GM21515 (cell line): ENCODE measurements at regions not wholly inside any gene's neighbourhood (a gene's known extent, or its start where the extent isn't known, plus 50 kb on each side); places are given as distances from the start of the nearest gene placed in this dataset.

Source experiments
- ATAC-seq: cut with Tn5 transposase; IDR thresholded peaks from one replicate; pipeline ENCODE4 v1.9.1; 2021; ENCODE audit not compliant: unreplicated experiment

- ATAC-seq: no peak
Measured at GRCh38 chr14:86501611-86502010, 971.7 kb downstream of the FLRT2 start.

DNA sequence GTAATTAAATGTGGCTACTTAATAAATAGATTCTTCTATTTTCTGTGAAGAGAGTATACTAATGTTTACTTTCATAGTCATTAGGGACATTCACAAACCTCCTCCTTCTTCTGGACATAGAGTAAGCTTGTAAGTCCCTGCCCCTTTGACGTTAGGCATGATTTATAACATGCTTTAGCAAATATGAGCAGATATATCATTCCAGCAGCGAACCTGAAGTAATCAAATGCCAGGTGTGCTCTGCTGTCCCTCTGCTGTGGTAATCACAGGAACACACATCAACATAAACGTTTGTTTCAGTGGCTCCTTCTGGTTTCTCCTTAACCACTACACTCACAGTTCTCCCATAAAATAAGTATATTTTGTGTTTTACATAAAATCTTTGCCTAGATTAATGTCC is 961.8 kb downstream of the FLRT2 start:
- no peak for ATAC-seq

DNA sequence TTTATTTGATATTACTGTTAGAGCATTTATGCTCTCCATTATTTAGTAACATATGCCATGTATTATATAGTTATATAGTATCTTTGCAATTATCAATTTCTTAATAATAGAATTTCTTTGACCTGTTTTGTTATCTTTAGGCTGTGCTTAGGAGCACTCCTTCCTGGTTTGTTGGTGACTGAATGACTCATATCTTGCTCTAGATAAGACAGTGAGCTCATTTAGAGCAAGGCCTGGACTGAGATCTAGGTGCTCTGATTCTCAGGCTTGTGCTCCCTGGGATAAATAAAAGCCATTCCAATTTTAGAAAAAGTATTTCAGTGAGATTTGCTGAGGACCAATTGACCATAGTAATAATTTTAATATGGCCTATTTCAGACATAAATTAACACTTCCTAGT is 951.2 kb downstream of the FLRT2 start:
- ATAC-seq: no peak

GRCh38 chr14:86464341-86464740 is 934.4 kb downstream of the FLRT2 start:
- ATAC-seq: no peak

DNA sequence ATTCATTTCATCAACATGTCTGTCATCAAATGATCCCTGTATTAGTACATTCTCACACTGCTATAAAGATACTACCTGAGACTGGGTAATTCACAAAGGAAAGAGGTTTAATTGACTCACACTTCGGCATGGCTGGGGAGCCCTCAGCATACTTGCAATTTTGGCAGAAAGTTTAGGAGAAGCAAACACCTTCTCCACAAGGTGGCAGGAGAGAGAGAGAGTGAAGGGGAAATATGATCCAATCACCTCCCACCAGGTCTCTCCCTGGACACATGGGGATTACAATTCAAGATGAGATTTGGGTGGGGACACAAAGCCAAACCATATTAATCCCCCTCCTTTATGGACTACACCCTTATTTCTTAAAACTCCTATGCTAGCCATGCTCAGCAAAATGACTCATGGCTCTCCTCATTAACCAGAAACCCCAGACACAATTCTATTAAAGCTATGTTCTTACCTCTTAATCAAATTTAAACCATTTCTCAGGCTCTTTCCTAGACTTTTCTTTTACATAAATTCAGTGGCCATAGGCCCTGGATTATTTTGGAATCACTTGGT is 932.3 kb downstream of the FLRT2 start:
- no peak for ATAC-seq

GRCh38 chr14:86457481-86458135 is 927.7 kb downstream of the FLRT2 start:
- no peak for ATAC-seq

DNA sequence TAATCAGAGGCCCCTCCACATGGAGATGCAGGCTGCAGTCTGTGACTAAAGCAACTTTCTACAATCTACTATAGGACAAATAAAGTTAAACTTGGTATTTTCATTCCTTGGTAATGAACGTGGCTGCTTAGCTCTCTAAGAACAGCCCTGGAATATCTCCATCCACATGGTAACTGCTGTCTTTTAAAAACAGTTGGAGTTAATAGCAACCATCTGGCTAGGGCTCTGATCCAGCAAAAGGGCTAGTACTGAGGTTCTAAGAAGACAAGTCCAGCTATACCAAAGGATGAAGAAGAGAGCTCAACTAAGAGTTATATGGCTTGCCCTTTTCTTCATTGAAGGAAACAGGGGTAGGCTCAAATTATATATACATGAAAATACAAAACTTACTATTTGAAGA is 920.1 kb downstream of the FLRT2 start:
- ATAC-seq: no peak

DNA sequence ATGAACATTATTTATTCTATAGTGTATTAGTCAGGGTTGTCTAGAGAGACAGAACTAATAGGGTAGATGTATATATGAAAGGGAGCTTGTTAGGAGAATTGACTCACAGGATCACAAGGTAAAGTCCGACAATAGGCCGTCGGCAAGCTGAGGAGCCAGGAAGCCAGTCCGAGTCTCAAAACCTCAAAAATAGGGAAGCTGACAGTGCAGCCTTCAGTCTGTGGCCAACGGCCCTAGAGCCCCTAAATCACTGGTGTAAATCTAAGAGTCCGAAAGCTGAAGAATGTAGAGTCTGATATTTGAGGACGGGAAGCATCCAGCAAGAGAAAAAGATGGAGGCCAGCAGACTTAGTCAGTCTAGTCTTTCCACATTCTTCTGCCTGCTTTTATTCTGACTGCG is 912.2 kb downstream of the FLRT2 start:
- no peak for ATAC-seq

GRCh38 chr14:86430853-86431252 is 900.9 kb downstream of the FLRT2 start:
- no peak for ATAC-seq

GRCh38 chr14:86423214-86423613 is 893.3 kb downstream of the FLRT2 start:
- no peak for ATAC-seq

- ATAC-seq: no peak
Measured at GRCh38 chr14:86420131-86420530, 890.2 kb downstream of the FLRT2 start.

GRCh38 chr14:86414146-86414545 is 884.2 kb downstream of the FLRT2 start:
- ATAC-seq: no peak

GRCh38 chr14:86404989-86405649 is 875.2 kb downstream of the FLRT2 start:
- ATAC-seq: no peak

DNA sequence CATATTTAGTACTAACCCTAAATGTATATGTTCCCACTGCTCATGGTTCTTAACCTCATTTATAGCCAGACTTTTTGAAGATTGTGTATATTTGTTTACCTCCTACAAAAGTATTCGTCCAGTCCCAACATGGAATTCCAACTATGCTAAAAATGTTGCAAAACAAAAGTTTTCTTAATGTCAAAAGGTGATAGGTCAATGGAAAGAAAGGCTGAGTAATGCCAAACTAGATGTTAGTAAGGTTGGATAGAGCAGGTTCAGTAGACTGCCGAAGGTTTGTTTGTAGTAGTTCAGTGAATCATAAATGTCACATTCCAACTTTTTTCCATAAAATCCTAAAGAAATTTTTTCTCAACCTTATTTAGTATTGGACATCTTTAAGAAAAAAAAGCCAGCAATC is 874.5 kb downstream of the FLRT2 start:
- ATAC-seq: no peak

- ATAC-seq: no peak
Measured at GRCh38 chr14:86402545-86402944, 872.6 kb downstream of the FLRT2 start.

DNA sequence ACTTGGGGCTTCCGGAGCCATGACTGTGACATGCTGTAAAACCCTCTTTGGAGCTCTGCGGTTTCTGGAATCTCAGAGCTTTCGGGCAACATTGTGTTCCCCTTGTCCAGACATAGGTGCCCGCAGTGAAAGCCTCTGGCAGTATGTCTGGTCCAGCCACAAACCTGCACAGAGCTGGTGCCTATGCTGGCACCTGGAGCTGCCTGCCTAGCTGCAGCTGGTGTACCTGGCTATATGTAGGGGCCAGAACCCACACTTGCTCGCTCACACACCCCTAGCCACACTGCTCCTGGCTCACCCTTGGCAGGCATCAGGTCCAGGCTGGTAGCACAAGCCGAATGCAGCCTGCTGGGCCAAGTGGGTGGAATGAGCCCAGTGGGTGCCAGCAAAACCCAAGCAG is 861.1 kb downstream of the FLRT2 start:
- ATAC-seq: no peak

GRCh38 chr14:86388216-86388615 is 858.3 kb downstream of the FLRT2 start:
- no peak for ATAC-seq

- ATAC-seq: no peak
Measured at GRCh38 chr14:86373886-86374285, 843.9 kb downstream of the FLRT2 start.

DNA sequence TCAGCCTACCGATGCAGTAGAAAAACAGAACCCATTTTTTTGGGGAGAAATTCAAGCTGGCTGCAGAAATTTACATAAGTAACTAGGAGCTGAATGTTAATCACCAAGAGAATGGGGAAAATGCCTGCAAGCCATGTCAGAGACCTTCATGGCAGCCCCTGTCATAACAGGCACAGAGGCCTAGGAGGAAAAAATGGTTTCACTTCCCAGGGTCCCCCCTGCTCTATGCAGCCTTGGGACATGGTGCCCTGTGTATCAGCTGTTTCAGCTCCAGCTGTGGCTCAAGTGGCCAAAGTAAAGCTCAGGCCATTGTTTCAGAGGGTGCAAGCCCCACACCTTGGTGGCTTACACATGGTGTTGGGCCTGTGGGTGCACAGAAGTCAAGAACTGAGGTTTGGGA is 842.5 kb downstream of the FLRT2 start:
- ATAC-seq: no peak

GRCh38 chr14:86364634-86365033 is 834.7 kb downstream of the FLRT2 start:
- no peak for ATAC-seq

DNA sequence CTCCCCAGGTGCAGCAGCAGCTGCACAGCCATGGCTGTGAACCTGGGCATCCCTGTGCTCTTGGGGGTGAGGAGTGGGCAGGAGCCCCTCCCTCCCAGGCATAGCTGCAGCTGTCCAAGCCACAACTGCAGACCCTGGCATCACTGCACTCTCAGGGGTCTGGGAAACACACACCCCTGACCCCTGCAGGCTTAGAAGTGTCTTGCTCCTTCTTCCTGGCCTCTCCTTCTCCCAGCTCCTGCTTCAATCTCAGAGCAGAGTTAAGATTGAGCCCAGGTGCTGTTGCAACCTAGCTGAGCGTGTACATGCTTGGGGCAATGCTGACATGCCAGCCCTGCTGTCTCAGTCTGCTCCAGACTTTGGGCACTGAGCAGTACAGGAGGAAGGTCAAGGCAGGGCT is 833.6 kb downstream of the FLRT2 start:
- no peak for ATAC-seq

DNA sequence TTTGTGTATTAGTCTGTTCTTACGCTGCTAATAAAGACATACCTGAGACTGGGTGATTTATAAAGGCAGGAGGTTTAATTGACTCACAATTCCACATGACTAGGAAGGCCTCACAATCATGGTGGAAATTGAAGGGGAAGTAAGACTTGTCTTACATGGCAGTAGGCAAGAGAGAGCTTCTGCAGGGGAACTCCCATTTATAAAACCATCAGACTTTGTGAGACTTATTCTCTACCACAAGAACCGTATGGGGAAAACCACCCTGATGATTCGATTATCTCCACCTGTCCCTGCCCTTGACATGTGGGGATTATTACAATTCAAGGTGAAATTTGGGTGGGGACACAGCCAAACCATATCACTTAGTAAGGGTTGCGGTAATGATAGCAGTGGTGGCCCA is 833.1 kb downstream of the FLRT2 start:
- ATAC-seq: no peak

GRCh38 chr14:86357876-86358275 is 827.9 kb downstream of the FLRT2 start:
- ATAC-seq: no peak
